HepG2 (cell line): ENCODE measurements at regions not wholly inside any gene's neighbourhood (a gene's known extent, or its start where the extent isn't known, plus 50 kb on each side); places are given as distances from the start of the nearest gene placed in this dataset.
"Not testable (repeated sequence)": the region's sequence is repeated elsewhere in the genome, so short reads cannot be mapped to it uniquely, and the experiment has no call there.

Source experiments
- ESRRA ChIP-seq: sonication (generic); formaldehyde crosslinking; IDR thresholded peaks from 2 replicates; pipeline ENCODE4 v1.5.1; 2020; ENCODE audit warnings: mild to moderate bottlenecking, low read depth, missing genetic modification reagents
- FOXA1 ChIP-seq, 2 experiments: fragments of 450-650 bp in 1 of 2; sonication (generic) in 1 of 2; formaldehyde crosslinking in 1 of 2; IDR thresholded peaks; 2 replicates each; pipeline versions ENCODE4 v1.4.0 to v1.6.1; 2016 to 2020; ENCODE audit warnings: missing genetic modification reagents in 1 of 2
- PHB2 ChIP-seq: fragments of 450-650 bp; IDR thresholded peaks from 2 replicates; pipeline ENCODE4 v1.6.1; 2018; ENCODE audit not compliant: partially characterized antibody
- ZBTB20 ChIP-seq: sonication (generic); formaldehyde crosslinking; IDR thresholded peaks from 2 replicates; pipeline ENCODE4 v1.8.1; 2023; ENCODE audit warnings: missing genetic modification reagents, low read depth, mild to moderate bottlenecking, borderline replicate concordance
- ZFX ChIP-seq: sonication (generic); formaldehyde crosslinking; IDR thresholded peaks from 2 replicates; pipeline ENCODE4 v1.4.0; 2020; ENCODE audit warnings: mild to moderate bottlenecking, low read depth, missing genetic modification reagents, moderate library complexity
- ZNF317 ChIP-seq: sonication (generic); formaldehyde crosslinking; IDR thresholded peaks from 2 replicates; pipeline ENCODE4 v1.5.0; 2020; ENCODE audit warnings: mild to moderate bottlenecking, missing genetic modification reagents
- ZNF687 ChIP-seq: sonication (generic); formaldehyde crosslinking; IDR thresholded peaks from 2 replicates; pipeline ENCODE4 v1.5.1; 2020; ENCODE audit warnings: mild to moderate bottlenecking, missing genetic modification reagents, moderate library complexity
- TF ChIP-seq, protein P1 (sequence below): sonication (generic); formaldehyde crosslinking; IDR thresholded peaks from 2 replicates; pipeline ENCODE4 v1.5.0; 2020; ENCODE audit warnings: mild to moderate bottlenecking, missing genetic modification reagents, moderate library complexity
- TF ChIP-seq, protein P2 (sequence below): sonication (generic); formaldehyde crosslinking; IDR thresholded peaks from 2 replicates; pipeline ENCODE4 v1.4.0; 2020; ENCODE audit warnings: missing genetic modification reagents, low read depth, mild to moderate bottlenecking, borderline replicate concordance

DNA sequence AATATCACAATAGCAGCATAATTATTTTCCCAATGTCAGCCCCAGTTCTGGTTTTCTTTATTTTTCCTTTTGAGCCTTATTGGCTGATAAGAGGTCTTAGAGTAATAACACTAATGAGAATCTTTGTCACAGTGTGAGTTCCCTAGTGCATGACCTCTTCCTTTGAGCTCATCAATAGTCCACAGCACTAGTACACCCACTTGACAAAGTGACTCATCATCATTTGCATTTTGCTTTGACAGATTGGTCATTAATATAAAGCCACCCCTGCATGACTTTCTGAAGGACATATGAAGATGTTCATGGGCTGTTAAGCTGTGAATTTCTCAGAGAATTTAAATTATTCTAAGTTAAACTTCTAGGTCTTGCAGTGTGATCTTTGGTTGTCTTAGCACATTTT lies 2251.9 kb downstream of the EPHA3 start:
- TF ChIP-seq, protein P1, sequence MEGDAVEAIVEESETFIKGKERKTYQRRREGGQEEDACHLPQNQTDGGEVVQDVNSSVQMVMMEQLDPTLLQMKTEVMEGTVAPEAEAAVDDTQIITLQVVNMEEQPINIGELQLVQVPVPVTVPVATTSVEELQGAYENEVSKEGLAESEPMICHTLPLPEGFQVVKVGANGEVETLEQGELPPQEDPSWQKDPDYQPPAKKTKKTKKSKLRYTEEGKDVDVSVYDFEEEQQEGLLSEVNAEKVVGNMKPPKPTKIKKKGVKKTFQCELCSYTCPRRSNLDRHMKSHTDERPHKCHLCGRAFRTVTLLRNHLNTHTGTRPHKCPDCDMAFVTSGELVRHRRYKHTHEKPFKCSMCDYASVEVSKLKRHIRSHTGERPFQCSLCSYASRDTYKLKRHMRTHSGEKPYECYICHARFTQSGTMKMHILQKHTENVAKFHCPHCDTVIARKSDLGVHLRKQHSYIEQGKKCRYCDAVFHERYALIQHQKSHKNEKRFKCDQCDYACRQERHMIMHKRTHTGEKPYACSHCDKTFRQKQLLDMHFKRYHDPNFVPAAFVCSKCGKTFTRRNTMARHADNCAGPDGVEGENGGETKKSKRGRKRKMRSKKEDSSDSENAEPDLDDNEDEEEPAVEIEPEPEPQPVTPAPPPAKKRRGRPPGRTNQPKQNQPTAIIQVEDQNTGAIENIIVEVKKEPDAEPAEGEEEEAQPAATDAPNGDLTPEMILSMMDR (CRISPR knock-in tag): not testable (repeated sequence)
- TF ChIP-seq ESRRA (CRISPR knock-in tag); FOXA1 (IDR thresholded peaks at IDR 0.05); FOXA1 (CRISPR knock-in tag; IDR thresholded peaks at IDR 0.05); ZFX (CRISPR knock-in tag); PHB2; ZNF687 (CRISPR knock-in tag); ZNF317; ZBTB20 (CRISPR knock-in tag): not testable (repeated sequence)
- TF ChIP-seq, protein P2, sequence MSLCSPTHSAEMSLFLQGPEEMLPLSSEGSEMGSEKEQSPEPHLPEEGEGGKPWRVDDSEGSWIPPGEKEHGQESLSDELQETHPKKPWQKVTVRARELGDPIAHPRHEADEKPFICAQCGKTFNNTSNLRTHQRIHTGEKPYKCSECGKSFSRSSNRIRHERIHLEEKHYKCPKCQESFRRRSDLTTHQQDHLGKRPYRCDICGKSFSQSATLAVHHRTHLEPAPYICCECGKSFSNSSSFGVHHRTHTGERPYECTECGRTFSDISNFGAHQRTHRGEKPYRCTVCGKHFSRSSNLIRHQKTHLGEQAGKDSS: not testable (repeated sequence)
